HPDE6-E6E7 (cell line): ENCODE measurements at regions not wholly inside any gene's neighbourhood (a gene's known extent, or its start where the extent isn't known, plus 50 kb on each side); places are given as distances from the start of the nearest gene placed in this dataset.
A peak's percentile ranks its signal among the peaks of the same experiment; 100 is the strongest.
"Not testable (repeated sequence)": the region's sequence is repeated elsewhere in the genome, so short reads cannot be mapped to it uniquely, and the experiment has no call there.

ENCODE experiments used
- DNase-seq: peaks from one replicate; pipeline ENCODE4 v3.0.0; 2011; ENCODE audit warnings: missing footprints; ENCODE audit errors: extremely low spot score

DNA sequence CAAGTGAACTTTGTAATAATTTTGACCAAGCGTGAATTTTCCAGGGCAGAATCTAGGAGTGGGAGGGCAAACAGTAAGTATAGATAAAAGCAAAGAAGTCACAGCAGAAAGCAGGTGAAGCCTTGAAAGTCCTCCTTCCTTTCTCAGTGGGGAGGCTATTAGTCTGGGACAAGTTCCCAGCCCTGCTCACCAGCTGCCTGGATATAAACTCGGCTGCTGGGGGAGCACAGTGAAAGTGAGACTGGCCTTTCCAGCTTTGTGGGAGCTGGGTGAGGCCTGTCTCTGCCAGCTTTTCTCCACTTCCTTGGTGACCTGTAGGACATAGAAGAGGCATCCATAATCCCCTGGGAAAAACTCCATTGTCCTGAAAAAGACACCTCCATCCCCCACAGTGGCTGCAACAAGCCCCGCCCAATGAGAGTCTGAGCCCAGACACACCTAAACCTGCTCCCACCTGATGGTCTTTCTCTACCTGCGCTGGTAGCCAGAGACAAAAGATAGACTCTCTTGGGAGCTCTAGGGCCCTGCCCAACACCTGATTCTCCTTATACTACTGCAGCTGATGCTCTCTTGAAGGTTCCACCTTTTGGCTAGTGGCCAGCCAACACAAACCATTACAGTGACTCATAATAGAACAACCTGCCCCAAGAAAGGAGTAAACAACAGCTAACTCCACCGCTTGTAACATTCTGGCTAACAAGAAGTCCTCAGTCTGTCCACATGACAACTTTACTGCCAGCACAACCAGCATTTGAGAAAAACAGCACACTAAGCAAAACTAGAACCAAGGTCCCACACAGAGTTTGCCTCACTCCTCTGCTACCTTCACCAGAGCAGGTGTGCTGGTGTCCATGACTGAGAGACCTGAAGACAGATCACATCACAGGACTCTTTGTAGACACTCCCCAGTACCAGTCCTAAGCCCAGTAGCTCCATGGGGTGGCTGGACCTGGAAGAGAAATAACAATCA is 252.2 kb upstream of the SLITRK6 start:
- peak; percentile 15 for DNase-seq

DNA sequence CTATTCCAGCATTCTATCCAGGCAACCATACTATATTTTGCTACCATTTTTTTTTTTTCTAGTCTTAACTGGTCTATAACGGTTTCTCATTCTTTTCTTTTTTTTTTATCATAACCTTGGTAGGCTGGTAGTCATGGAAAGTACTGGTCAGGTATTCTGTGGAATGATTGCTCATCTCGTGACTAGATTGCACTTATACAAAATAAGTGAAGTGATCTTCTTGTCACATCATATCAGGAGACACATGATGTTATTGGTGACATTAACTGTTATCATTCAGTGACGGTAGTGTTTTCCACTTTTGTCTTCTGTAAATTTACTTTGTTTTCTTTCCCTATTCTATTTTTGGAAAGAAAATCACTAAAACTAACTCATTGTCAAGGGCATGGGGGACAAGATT is 239.3 kb upstream of the SLITRK6 start:
- DNase-seq = no peak

DNA sequence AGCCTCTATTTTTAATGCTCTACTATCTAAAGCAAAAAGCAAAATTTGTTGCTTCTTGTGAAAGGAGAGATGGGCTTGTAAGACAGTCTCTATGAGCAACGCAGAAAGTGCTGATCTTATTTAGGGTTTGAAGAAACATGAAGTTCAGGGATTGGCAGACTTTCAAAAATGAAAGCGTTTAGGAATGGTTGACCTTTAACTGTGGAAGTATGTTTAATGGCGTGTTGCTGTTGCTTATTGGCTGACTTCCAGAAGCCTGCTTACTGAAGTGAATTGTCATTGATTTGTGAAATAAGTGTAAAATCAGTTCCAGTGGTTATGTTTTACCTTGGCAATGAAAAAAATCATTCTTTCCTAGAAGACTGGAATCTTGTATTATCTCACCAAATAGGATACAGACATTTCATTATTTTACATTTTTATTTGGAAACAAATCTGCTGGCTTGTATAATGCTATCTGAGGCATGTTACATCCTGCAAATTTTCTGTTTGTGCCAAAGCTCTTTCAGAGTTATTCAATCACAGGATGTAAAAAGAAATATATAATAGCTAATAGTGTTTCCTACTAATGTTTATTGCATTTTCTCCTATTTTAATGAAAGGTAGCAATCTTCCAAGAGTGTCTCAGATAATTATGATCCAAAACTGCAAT is 221.3 kb upstream of the SLITRK6 start:
- no peak for DNase-seq

DNA sequence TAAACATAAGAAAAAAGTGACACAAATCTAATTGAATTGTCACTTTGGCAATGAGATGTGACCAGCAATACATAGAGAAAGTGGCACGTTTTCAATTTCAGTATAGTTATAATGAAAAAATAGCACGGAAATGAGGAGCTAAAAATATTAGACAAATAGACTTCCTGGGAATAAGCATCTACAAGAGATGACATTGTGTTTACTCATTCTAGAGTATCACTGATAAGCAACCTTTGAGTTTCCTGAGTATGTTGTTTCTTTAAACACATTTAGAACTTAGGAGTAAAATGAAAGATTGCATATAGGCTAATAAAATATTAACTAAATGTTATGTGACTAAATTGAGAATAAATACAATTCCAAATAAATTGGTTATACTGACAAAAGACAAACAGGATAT is 207.1 kb upstream of the SLITRK6 start:
- no peak for DNase-seq

DNA sequence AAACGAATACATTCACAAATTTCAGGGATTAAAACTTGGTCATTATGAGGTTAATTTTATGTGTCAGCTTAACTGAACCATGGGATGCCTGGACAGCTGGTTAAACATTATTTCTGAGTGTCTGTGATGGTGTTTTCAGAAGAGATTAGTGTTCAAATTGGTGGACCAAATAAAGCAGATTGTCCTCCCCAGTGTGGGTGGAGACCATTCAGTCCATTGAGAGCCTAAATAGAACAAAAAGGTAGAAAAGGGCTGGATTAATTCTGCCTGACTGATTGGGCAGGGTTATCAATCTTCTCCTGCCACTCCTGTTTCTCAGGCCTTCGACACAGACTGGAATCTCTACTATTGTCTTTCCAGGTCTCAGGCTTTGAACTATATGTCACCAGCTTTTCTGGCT is 203.8 kb upstream of the SLITRK6 start:
- DNase-seq = no peak

DNA sequence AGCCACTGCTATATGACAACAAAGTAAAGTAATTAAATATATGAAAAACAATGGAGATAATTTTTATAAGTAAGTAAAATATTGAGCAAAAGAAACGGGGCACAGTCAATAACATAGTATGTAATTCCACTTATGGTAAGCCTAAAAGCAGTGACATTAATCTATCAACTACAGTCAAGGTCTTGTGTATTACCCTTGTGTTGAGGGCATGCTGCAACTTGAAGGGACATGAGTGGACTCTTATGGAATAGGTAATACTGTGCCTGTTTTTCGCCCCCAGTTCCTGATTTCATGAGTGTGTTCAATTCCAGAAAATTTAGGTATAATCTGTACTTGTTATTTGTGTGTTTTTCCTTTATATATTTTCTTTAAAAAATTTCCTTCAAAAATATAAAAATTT is 201.3 kb upstream of the SLITRK6 start:
- peak; percentile 4 for DNase-seq

DNA sequence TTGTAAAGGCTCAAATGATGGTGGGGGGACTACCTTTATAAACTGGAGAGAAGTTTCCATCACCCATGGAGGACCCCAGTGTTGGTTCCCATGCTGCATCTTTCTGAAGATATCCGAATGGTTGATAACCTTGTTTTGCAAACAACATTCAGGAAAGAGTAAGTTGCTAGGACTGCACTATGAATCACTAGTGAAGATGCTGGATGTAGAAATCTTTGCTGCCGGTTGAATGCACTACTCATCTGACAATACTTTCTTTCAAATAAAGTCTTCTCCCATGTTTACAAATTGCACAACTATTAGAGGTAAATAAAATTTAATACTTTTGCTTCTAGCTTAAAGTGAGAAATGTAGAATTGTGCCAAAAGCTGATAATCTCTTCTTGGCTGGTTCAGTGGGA is 198.4 kb upstream of the SLITRK6 start:
- DNase-seq = no peak

DNA sequence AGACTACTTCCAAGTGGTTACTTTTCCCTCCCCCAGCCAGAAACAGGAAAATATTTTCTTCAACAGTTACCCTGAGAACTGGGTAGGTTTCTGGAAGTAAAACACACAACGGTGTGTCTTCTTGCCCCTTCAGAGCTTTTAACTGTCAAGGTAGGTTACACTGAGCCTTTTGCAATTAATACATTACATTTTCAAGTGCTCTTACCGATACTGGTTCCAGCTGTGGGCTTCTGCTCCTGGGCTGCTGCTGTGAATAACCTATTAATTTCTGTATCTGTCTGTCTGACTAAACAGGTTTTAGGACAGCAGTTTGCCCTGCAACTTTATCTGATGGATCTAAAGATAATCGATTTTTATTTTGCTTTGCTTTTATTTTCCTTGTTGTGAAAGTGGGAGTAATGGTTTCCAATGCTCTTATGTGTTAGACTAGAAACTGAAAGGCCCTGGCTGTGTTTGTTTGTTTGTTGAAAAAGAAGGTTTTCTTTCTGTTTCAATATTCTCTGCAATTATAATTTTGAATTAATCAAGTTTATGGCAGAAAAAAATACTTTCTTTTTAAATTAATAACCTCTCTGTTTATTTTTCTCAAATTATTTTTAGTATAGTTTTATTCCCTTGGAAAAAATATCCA is 196.7 kb upstream of the SLITRK6 start:
- DNase-seq = no peak

DNA sequence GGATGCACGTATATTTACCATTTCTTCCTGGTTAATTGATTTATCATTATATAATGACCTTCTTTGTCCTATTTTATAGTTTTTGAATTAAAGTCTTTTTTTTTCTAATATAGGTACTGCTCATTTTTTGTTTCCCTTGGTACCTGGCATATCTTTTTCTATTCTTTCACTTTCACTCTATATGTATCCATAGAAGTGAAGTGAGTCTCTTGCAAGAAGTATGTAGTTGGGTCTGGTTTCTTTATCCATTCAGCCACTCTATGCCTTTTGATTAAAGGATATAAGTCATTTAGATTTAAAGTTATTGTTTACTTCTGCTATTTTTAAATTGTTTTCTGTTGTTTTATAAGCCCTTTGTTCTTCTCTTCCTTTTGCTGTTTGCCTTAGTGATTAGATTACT is 194.3 kb upstream of the SLITRK6 start:
- DNase-seq = no peak

DNA sequence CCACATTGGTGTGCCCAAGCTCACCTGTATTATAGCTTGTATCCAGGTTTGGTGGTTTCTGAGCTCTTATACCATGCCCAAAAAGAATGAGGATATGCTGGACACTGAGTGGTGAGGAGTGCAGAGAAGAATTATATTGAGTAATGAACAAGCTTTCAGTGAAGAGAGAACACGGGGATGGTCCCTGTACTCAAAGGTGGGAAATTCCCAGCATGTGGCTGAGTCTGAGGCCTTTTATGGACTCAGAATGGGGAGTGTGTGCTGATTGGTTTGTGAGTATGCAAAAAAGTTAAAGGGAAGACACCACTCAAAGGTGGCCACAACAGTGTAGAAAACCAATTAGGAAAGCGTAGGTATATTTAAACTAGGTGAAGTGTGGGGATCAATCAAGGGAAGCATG is 191.2 kb upstream of the SLITRK6 start:
- no peak for DNase-seq

DNA sequence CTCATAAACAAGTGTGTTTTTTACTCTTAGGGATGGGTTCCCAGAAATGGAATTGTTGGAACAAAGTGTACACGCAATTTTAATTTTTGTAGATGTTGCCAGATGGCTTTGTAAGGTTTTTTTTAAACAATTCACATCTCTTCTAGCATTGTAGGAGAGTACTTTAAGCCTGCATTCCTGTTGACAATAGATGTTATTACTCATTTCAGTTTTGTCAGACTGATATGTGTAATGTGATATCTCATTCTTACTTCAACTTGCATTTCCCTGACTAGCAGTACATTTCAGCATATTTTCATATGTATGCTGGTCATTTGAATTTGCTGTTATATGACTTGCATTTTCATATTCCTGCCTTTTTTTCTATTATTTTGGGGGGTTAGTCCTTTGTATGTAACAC is 186.6 kb upstream of the SLITRK6 start:
- DNase-seq = peak; percentile 36

DNA sequence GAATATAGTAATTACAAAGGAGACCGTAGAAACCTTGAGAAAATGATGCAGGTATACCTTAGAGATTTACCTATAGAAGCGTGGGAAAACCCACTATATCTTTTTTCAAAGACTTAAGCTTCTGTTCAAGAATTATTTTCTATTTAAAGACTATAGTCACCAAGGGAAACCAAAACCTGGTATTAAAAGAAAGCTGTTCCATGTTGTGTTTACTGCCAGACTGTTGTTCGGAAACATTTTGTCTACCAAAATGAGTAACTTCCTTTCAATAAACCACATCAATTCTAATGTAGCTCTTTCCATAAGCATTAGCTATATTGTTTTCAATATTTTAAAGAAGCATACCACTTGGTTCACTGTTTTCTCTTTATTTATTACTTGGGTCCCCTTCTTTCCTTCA is 182.9 kb upstream of the SLITRK6 start:
- DNase-seq = no peak

DNA sequence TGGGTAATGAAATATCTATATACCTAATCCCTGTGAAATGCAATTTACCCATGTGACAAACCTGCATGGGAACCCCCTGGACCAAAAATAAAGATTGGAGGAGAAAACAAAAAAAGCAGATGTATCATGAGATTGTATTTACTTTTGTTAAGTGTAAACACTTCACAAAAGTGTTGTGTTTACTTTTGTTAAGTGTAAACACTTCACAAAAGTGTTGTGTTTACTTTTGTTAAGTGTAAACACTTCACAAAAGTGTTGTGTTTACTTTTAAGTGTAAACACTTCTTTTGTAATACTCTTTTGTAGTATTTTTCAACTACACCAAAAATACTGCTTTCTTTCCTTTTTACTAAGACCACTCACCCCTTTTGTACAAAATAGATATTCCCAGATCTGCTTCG is 181.2 kb upstream of the SLITRK6 start:
- DNase-seq = not testable (repeated sequence)

DNA sequence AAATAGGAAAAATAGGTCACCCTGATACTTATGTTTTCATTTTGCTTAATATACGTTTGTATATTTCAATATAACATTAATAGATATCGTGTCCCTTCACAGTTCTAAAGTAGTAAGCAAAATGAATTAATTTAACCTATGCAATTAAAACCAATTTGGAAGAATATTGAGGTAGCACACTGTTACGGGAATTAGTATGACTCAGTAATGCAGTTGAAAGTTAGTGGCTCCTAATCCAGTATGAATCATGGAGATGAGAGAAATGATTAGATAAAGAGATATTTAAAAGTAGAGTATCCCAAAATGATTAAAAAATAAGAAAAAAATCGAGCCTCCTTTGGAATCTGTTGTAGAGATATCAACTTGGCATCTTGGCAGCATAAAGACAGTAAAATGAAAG is 177.0 kb upstream of the SLITRK6 start:
- DNase-seq = no peak

DNA sequence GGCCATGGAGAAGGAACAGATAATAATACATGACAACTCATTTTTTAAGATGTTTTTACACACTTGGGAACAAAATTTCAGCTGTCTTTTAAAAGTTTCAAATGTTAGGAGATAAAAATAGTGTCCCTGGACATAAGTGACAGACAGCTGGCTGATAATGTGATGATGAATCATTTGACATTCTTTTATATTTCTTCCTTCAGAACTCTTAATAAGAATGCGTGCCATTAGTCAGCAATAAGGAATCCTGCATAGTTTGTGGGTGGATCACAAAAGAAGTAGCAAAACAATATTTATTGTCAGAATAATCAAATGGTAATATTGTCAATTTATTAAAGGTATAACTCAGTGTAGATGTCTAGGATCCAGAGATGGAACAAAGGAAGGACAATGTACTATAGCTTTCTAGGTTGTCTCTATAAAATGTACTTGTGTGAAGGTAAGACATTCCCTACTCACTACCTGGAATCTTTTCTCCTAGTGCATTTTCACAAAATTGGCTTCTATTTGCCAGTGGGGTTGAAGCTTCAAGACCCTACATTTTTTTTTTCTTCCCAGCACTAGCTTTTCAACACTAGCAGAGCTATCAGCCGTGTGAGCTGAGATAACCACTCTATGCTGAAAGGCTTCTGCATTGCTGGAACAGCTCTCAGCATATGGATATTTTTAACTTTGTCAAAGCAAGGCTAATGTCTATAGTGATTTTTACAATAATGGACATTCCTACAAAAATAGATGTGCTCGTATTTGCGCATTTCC is 175.6 kb upstream of the SLITRK6 start:
- DNase-seq = no peak

DNA sequence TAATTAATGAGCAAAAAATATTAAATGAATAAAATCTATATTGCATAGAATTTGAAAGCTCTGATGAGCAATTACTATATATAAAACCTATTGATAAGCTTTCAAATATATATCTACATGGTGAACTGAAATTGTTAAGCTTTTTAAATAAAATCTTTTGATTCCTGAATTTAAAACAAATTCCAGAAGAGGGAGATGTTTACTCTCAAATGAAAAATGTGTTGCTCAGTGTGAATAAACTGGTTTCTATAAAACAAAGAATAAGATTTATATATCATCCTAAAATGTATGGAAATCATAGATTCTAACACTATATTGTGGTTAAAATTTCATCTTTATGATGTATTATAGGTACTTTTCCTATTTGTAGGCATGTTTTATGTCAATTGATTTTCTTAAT is 171.5 kb upstream of the SLITRK6 start:
- no peak for DNase-seq

DNA sequence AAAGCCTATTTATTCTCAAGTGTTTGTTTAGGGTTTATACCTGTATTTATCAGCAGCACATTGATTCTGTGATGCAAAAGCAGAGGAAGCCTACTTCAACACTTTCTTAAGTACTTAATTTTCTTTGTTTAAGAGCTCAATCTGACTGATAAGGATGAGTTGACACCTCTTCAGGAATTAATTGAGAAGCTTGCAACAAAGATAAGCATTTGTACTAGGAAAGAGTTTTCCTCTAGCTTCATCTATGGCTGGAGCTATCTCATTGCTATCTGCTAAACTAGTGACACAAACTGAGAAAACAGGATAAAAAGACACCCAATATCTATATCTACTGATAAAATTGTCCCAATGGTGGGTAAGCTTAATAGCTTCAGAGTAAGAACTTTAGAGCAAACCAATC is 170.1 kb upstream of the SLITRK6 start:
- no peak for DNase-seq

DNA sequence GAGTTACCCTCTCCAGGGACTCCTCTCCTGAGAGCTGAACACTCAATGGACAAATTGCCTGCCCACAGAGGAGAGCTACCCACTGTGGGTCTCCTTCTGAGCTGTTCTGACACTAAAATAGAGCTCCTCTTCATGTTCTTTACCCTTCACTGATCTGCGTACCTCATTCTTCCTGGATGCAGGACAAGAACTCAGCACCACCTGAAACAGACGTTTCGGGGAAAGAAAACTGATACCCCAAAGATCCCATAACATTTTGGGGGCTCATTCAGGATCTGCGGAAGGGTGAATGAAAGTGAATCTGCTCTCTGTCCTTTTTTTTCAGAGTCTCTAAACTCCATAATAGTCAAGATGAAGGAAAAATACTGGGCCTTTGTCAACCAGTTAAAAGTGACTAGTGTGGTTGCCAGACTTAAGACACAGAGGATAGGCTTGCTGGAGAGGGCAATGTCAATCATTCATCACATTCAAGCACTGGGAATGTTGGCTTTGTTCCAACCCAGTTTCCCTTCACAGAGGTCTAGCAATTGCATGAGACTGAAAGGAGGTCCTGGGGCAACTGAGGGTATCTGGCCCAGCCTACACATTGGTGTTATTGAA is 136.7 kb upstream of the SLITRK6 start:
- no peak for DNase-seq

DNA sequence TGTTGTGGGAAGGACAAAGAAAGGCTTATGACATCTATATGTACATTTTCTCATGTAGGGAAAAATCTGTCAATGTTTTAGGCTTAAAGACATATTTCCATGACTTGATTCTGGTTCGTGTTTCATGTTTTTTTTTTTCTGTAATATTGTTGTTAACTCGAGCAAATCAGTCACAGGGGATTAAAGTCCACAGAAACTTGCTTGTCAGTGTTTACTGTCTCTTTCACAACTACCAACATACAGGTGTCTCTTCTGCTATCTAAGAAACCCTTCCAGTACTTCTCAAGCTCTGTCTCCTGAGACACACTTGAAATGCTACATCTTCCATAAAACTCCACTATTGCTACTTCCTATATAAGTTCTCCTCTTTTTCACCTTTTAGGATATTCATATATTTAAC is 130.9 kb upstream of the SLITRK6 start:
- DNase-seq = no peak

DNA sequence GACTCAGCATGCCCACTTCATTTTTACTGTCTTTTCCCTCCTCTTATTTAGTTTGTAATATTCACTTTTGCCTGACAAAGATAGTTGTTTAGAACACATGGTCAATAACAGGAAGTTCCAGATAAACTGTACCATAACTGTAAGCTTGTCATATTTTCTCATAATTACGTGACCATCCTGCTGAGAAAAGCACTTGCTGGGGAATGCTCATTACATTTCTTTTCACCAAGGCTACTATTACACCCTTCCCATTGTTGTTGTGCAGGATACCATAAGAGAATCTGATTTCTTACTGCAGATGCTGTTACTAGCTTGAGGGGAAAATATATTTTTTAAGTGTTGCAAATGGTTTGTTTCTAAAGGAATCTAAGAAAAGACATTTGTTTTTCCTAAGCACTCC is 111.7 kb upstream of the SLITRK6 start:
- DNase-seq = no peak

DNA sequence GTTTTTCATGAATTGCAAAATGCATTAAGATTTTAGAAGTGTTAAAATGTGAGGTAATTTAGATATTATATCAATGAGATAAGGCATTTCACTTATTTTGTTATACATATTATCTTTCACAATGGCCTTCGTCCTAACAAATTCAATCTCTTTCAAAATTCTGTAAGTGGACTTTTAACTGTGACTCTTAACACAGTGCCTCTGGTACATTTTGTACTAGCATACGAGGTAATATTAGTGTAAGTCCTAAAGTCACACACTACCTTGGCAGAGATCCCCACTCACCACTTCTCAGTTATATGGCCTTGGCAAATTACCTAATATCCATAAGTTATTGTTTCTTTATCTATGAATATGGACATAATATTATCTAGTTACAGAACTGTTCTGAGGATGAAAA is 101.3 kb upstream of the SLITRK6 start:
- DNase-seq = no peak
